ENCODE measurements at regions not wholly inside any gene's neighbourhood (a gene's known extent, or its start where the extent isn't known, plus 50 kb on each side); places are given as distances from the start of the nearest gene placed in this dataset.

DNA sequence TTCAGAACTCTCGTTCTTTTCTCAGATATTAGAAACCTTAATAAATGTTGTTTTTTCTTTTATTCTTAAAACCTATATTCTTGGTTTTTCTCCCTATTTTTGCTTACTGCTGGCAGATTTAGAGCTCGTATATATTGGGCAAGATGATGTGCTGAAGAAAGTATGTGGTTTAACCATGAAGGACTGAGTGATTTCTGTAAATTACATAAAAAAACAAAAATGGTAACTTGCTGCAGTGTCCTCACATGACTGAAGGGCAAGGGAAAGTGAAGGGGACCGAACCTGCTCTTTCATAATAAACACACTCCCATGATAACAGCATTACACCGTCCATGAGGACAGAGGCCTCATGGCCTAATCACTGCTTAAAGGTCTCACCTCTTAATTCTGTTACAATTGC lies 393.8 kb upstream of the ZNF608 start:
- Histone ChIP-seq H4K20me1 (ENCODE audit: control insufficient read depth, insufficient read depth) (no peaks in the 10 kb centered on the region), H3K27me3 (replicated peaks in 1 of 2; ENCODE audit: control insufficient read depth in 2 of 2, insufficient read depth in 2 of 2, low read length in 1 of 2) (no peaks in the 10 kb centered on the region; a peak in 1 of 4 replicates), H3K9ac (ENCODE audit: control insufficient read depth, insufficient read depth, low read length) (no peak overlapping the region), H3K4me1 (ENCODE audit: control insufficient read depth, insufficient read depth, low read length) (no peaks in the 10 kb centered on the region), H3K79me2 (ENCODE audit: control insufficient read depth, insufficient read depth, low read length) (no peaks in the 10 kb centered on the region), H3K36me3 (ENCODE audit: control insufficient read depth in 2 of 2, insufficient read depth in 2 of 2, low read length in 1 of 2) (no peaks in the 10 kb centered on the region), H3K27ac (ENCODE audit: control insufficient read depth, insufficient read depth) (no peak overlapping the region), H3K4me3 (no peak overlapping the region), H3K4me2 (ENCODE audit: control insufficient read depth, insufficient read depth) (no peak overlapping the region), H3K9me3 (replicated peaks; ENCODE audit: control insufficient read depth, insufficient read depth, low read length) (no peaks in the 10 kb centered on the region), H2AFZ (ENCODE audit: control insufficient read depth, low read depth, low read length) (no peak overlapping the region)
- in situ Hi-C loops (cut with MboI) (no loop called here), intact Hi-C loops (cut with micrococcal nuclease; ENCODE audit: unreplicated experiment) (no loop called here)
- BruUV-seq (replicated peaks), result no TSS peak
- no peak for DNase-seq (ENCODE audit: low read depth, low spot score)
- FAIRE-seq, result no peak
- SMC1A ChIA-PET (ENCODE audit: uncharacterized antibody, unreplicated experiment), result no interaction called here
- CTCF ChIA-PET, result interaction anchor here (2.1 kb wide), 1 partner anchor 15 kb away, joined by 4 read pairs; no protein-coding TSS in a partner anchor
- TF ChIP-seq, protein P1, sequence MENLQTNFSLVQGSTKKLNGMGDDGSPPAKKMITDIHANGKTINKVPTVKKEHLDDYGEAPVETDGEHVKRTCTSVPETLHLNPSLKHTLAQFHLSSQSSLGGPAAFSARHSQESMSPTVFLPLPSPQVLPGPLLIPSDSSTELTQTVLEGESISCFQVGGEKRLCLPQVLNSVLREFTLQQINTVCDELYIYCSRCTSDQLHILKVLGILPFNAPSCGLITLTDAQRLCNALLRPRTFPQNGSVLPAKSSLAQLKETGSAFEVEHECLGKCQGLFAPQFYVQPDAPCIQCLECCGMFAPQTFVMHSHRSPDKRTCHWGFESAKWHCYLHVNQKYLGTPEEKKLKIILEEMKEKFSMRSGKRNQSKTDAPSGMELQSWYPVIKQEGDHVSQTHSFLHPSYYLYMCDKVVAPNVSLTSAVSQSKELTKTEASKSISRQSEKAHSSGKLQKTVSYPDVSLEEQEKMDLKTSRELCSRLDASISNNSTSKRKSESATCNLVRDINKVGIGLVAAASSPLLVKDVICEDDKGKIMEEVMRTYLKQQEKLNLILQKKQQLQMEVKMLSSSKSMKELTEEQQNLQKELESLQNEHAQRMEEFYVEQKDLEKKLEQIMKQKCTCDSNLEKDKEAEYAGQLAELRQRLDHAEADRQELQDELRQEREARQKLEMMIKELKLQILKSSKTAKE (IDR thresholded peaks at IDR 0.05; ENCODE audit: low read depth, poor library complexity, severe bottlenecking), result no peak
- TF ChIP-seq RAD51 (IDR thresholded peaks at IDR 0.05), result no peak
- no peak for TF ChIP-seq TARDBP (IDR thresholded peaks at IDR 0.05; ENCODE audit: borderline replicate concordance)
- TF ChIP-seq, protein P2, sequence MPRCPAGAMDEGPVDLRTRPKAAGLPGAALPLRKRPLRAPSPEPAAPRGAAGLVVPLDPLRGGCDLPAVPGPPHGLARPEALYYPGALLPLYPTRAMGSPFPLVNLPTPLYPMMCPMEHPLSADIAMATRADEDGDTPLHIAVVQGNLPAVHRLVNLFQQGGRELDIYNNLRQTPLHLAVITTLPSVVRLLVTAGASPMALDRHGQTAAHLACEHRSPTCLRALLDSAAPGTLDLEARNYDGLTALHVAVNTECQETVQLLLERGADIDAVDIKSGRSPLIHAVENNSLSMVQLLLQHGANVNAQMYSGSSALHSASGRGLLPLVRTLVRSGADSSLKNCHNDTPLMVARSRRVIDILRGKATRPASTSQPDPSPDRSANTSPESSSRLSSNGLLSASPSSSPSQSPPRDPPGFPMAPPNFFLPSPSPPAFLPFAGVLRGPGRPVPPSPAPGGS (IDR thresholded peaks at IDR 0.05; ENCODE audit: borderline replicate concordance, insufficient read depth, low read depth, low read length, poor library complexity, severe bottlenecking), result no peak
- TF ChIP-seq JUNB (IDR thresholded peaks at IDR 0.05), result no peak
- TF ChIP-seq GABPA (IDR thresholded peaks at IDR 0.05; ENCODE audit: low read depth), result no peak
- TF ChIP-seq, protein P3, sequence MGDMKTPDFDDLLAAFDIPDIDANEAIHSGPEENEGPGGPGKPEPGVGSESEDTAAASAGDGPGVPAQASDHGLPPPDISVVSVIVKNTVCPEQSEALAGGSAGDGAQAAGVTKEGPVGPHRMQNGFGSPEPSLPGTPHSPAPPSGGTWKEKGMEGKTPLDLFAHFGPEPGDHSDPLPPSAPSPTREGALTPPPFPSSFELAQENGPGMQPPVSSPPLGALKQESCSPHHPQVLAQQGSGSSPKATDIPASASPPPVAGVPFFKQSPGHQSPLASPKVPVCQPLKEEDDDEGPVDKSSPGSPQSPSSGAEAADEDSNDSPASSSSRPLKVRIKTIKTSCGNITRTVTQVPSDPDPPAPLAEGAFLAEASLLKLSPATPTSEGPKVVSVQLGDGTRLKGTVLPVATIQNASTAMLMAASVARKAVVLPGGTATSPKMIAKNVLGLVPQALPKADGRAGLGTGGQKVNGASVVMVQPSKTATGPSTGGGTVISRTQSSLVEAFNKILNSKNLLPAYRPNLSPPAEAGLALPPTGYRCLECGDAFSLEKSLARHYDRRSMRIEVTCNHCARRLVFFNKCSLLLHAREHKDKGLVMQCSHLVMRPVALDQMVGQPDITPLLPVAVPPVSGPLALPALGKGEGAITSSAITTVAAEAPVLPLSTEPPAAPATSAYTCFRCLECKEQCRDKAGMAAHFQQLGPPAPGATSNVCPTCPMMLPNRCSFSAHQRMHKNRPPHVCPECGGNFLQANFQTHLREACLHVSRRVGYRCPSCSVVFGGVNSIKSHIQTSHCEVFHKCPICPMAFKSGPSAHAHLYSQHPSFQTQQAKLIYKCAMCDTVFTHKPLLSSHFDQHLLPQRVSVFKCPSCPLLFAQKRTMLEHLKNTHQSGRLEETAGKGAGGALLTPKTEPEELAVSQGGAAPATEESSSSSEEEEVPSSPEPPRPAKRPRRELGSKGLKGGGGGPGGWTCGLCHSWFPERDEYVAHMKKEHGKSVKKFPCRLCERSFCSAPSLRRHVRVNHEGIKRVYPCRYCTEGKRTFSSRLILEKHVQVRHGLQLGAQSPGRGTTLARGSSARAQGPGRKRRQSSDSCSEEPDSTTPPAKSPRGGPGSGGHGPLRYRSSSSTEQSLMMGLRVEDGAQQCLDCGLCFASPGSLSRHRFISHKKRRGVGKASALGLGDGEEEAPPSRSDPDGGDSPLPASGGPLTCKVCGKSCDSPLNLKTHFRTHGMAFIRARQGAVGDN (IDR thresholded peaks at IDR 0.05), result no peak
- no peak for ATAC-seq
- RAD21 ChIA-PET (ENCODE audit: unreplicated experiment), result no interaction called here
- POLR2A ChIA-PET, result no interaction called here
- 58% methylated on average over 4 of the region's 4 CpGs for WGBS (ENCODE audit: insufficient coverage, insufficient replicate concordance, low lambda C conversion rate, missing lambda C conversion rate)

Data from GM12878 (cell line).